Prostate gland (tissue), 2 donors: ENCODE measurements at regions not wholly inside any gene's neighbourhood (a gene's known extent, or its start where the extent isn't known, plus 50 kb on each side); places are given as distances from the start of the nearest gene placed in this dataset.

Source experiments
- CTCF ChIP-seq, 4 experiments: fragments of 200-600 bp in 2 of 4; fragments of 450-650 bp in 2 of 4; sonication (generic) in 2 of 4; IDR thresholded peaks; 1 replicate in 3 of 4; 2 replicates in 1 of 4; pipeline ENCODE4 v1.5.1; 2016 to 2019; ENCODE audit warnings: antibody characterized with exemption in 4 of 4, mild to moderate bottlenecking in 2 of 4, moderate library complexity in 2 of 4
- POLR2A ChIP-seq: fragments of 450-650 bp; IDR thresholded peaks from one replicate; pipeline ENCODE4 v1.6.1; 2016; ENCODE audit warnings: antibody characterized with exemption, mild to moderate bottlenecking
- POLR2AphosphoS5 ChIP-seq: sonication (generic); formaldehyde crosslinking; IDR thresholded peaks from one replicate; pipeline ENCODE4 v1.6.1; 2017; ENCODE audit warnings: antibody characterized with exemption

- TF ChIP-seq POLR2AphosphoS5 = no peak
- no peak for TF ChIP-seq CTCF (IDR thresholded peaks at IDR 0.05)
- TF ChIP-seq POLR2A = no peak
These were observed 293.7 kb downstream of the BCL11A start for GRCh38 chr2:60259781-60260180.
